ENCODE measurements at regions not wholly inside any gene's neighbourhood (a gene's known extent, or its start where the extent isn't known, plus 50 kb on each side); places are given as distances from the start of the nearest gene placed in this dataset.

DNA sequence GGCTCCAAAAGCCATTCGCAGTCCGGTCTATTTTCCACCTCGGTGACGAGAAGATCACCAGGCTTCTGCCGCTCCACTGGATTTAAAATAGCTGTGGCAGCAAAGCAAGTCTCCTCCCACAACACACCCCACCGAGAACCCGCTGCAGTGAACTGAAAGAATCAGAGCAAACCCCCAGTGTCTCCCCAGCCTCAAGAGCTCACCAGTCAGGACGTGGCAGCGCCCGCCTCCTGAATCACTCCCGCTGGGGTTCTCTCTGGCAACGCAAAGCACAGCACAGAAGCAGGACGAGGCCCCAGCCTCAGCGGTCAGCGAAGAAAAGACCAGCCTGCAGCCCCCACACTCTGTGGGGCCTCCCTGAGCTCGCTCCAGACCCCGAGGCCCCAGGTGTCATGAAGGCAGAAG lies 126.1 kb upstream of the PPP2R2D start:
- no peak for TF ChIP-seq CTCF (IDR thresholded peaks at IDR 0.05)
- no peak for TF ChIP-seq POLR2A (IDR thresholded peaks at IDR 0.05; ENCODE audit: low read depth)
- no peak for TF ChIP-seq EP300 (IDR thresholded peaks at IDR 0.05)
- TF ChIP-seq POLR2AphosphoS5 (IDR thresholded peaks at IDR 0.05) = no peak
